ENCODE measurements at regions not wholly inside any gene's neighbourhood (a gene's known extent, or its start where the extent isn't known, plus 50 kb on each side); places are given as distances from the start of the nearest gene placed in this dataset.

DNA sequence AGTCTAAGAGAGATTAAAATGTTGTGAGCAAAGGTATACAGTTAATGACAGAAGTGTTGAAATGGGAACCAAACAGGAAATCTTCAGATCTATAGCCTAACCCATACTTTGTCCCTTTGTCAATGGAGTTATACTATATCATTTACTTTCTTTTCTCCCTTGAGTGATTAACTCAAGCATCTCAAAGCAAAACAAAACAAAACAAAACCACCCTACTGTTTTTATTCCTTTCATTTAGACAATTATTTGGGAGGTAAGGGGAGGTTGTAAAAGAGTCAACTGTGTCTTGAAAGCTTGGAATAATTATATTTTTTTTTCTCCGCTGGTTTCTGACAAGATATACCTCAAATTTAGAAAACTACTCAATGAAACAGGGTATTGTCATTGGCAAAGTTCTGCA is 139.8 kb upstream of the HMGN3 start:
- DNase-seq (ENCODE audit: low read depth in 1 of 2, low spot score in 1 of 2) = no peak
- no peak overlapping the region for H3K27ac ChIP-seq (replicated peaks)
- no peak overlapping the region for H3K4me3 ChIP-seq (replicated peaks; ENCODE audit: insufficient read depth, low read length)
- TF ChIP-seq, protein P1, sequence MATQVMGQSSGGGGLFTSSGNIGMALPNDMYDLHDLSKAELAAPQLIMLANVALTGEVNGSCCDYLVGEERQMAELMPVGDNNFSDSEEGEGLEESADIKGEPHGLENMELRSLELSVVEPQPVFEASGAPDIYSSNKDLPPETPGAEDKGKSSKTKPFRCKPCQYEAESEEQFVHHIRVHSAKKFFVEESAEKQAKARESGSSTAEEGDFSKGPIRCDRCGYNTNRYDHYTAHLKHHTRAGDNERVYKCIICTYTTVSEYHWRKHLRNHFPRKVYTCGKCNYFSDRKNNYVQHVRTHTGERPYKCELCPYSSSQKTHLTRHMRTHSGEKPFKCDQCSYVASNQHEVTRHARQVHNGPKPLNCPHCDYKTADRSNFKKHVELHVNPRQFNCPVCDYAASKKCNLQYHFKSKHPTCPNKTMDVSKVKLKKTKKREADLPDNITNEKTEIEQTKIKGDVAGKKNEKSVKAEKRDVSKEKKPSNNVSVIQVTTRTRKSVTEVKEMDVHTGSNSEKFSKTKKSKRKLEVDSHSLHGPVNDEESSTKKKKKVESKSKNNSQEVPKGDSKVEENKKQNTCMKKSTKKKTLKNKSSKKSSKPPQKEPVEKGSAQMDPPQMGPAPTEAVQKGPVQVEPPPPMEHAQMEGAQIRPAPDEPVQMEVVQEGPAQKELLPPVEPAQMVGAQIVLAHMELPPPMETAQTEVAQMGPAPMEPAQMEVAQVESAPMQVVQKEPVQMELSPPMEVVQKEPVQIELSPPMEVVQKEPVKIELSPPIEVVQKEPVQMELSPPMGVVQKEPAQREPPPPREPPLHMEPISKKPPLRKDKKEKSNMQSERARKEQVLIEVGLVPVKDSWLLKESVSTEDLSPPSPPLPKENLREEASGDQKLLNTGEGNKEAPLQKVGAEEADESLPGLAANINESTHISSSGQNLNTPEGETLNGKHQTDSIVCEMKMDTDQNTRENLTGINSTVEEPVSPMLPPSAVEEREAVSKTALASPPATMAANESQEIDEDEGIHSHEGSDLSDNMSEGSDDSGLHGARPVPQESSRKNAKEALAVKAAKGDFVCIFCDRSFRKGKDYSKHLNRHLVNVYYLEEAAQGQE (IDR thresholded peaks at IDR 0.05; ENCODE audit: insufficient replicate concordance, low read depth) = no peak
- TF ChIP-seq POLR2AphosphoS5 (IDR thresholded peaks at IDR 0.05; ENCODE audit: low read depth) (no peak), CTCF (IDR thresholded peaks at IDR 0.05; ENCODE audit: insufficient read depth, low read length) (no peak), SPI1 (IDR thresholded peaks at IDR 0.05; ENCODE audit: borderline replicate concordance, low read depth) (no peak)
- H3K27me3 ChIP-seq (ENCODE audit: insufficient read depth, poor library complexity, severe bottlenecking) = no peaks in the 10 kb centered on the region

GRCh38 chr6:79373880-79374279 is 139.4 kb upstream of the HMGN3 start:
- Histone ChIP-seq H3K27ac (replicated peaks) (no peak overlapping the region), H3K27me3 (ENCODE audit: insufficient read depth, poor library complexity, severe bottlenecking) (no peaks in the 10 kb centered on the region), H3K4me3 (replicated peaks; ENCODE audit: insufficient read depth, low read length) (no peak overlapping the region)
- no peak for DNase-seq (ENCODE audit: low read depth in 1 of 2, low spot score in 1 of 2)
- TF ChIP-seq GABPA (IDR thresholded peaks at IDR 0.05; ENCODE audit: low read depth) (no peak), CTCF (IDR thresholded peaks at IDR 0.05; ENCODE audit: insufficient read depth, low read length) (no peak), POLR2AphosphoS5 (IDR thresholded peaks at IDR 0.05; ENCODE audit: low read depth) (no peak), SPI1 (IDR thresholded peaks at IDR 0.05; ENCODE audit: borderline replicate concordance, low read depth) (no peak)
- TF ChIP-seq, protein P1 (IDR thresholded peaks at IDR 0.05; ENCODE audit: insufficient replicate concordance, low read depth) = no peak

- Histone ChIP-seq H3K4me3 (replicated peaks; ENCODE audit: insufficient read depth, low read length) (no peak overlapping the region), H3K27me3 (ENCODE audit: insufficient read depth, poor library complexity, severe bottlenecking) (no peaks in the 10 kb centered on the region), H3K27ac (replicated peaks) (no peak overlapping the region)
- DNase-seq (ENCODE audit: low read depth in 1 of 2, low spot score in 1 of 2) = no peak
- TF ChIP-seq, protein P1 (IDR thresholded peaks at IDR 0.05; ENCODE audit: insufficient replicate concordance, low read depth) = no peak
- no peak for TF ChIP-seq POLR2AphosphoS5 (IDR thresholded peaks at IDR 0.05; ENCODE audit: low read depth)
- TF ChIP-seq GABPA (IDR thresholded peaks at IDR 0.05; ENCODE audit: low read depth) = no peak
- TF ChIP-seq SPI1 (IDR thresholded peaks at IDR 0.05; ENCODE audit: borderline replicate concordance, low read depth) = no peak
- no peak for TF ChIP-seq CTCF (IDR thresholded peaks at IDR 0.05; ENCODE audit: insufficient read depth, low read length)
Observed at GRCh38 chr6:79373246-79373645, 138.8 kb upstream of the HMGN3 start.

All from HL-60 (cell line).